CD4-positive, alpha-beta T cell treated with Interleukin-6 at 100 ng/mL for 8 hours (primary cell): ENCODE measurements at regions not wholly inside any gene's neighbourhood (a gene's known extent, or its start where the extent isn't known, plus 50 kb on each side); places are given as distances from the start of the nearest gene placed in this dataset.
"Not testable (repeated sequence)": the region's sequence is repeated elsewhere in the genome, so short reads cannot be mapped to it uniquely, and the experiment has no call there.

ENCODE experiments used
- DNase-seq: peaks from one replicate; pipeline ENCODE4 v3.0.0-alpha.2; 2020; ENCODE audit warnings: mixed read lengths, low spot score

- DNase-seq: not testable (repeated sequence)
Measured at GRCh38 chr10:47711428-47711827, 52.0 kb downstream of the SYT15B start.

- DNase-seq: not testable (repeated sequence)
Measured at GRCh38 chr10:47710443-47710842, 52.9 kb downstream of the SYT15B start.

- DNase-seq: not testable (repeated sequence)
Measured at GRCh38 chr10:47705698-47706414, 57.5 kb downstream of the SYT15B start.

- DNase-seq: not testable (repeated sequence)
Measured at GRCh38 chr10:47701285-47701684, 62.1 kb downstream of the SYT15B start.

GRCh38 chr10:47699854-47700253 is 63.5 kb downstream of the SYT15B start:
- not testable (repeated sequence) for DNase-seq

- DNase-seq: not testable (repeated sequence)
Measured at GRCh38 chr10:47696170-47696569, 67.2 kb downstream of the SYT15B start.

GRCh38 chr10:47695149-47695548 is 68.2 kb downstream of the SYT15B start:
- not testable (repeated sequence) for DNase-seq

GRCh38 chr10:47690304-47690703 is 73.1 kb downstream of the SYT15B start:
- not testable (repeated sequence) for DNase-seq

- DNase-seq: not testable (repeated sequence)
Measured at GRCh38 chr10:47683826-47684475, 79.4 kb downstream of the SYT15B start.

- DNase-seq: not testable (repeated sequence)
Measured at GRCh38 chr10:47681638-47681990, 81.8 kb downstream of the SYT15B start.

- not testable (repeated sequence) for DNase-seq
Measured at GRCh38 chr10:47680848-47681637, 82.3 kb downstream of the SYT15B start.

- not testable (repeated sequence) for DNase-seq
Measured at GRCh38 chr10:47676102-47676501, 87.3 kb downstream of the SYT15B start.

GRCh38 chr10:47675577-47675976 is 87.8 kb downstream of the SYT15B start:
- not testable (repeated sequence) for DNase-seq

- DNase-seq: not testable (repeated sequence)
Measured at GRCh38 chr10:47673128-47673527, 90.3 kb downstream of the SYT15B start.

- DNase-seq: not testable (repeated sequence)
Measured at GRCh38 chr10:47670857-47671256, 92.5 kb downstream of the SYT15B start.

GRCh38 chr10:47661955-47662577 is 101.3 kb downstream of the SYT15B start:
- DNase-seq: not testable (repeated sequence)

GRCh38 chr10:47656732-47657131 is 106.7 kb downstream of the SYT15B start:
- DNase-seq: not testable (repeated sequence)

GRCh38 chr10:47654161-47654560 is 109.2 kb downstream of the SYT15B start:
- not testable (repeated sequence) for DNase-seq

GRCh38 chr10:47648594-47648993 is 114.8 kb downstream of the SYT15B start:
- not testable (repeated sequence) for DNase-seq

GRCh38 chr10:47647523-47648101 is 115.8 kb downstream of the SYT15B start:
- not testable (repeated sequence) for DNase-seq

- DNase-seq: peak; percentile 8
Measured at GRCh38 chr10:47646686-47647273, 116.6 kb downstream of the SYT15B start.
